HG02870 (cell line): ENCODE measurements at regions not wholly inside any gene's neighbourhood (a gene's known extent, or its start where the extent isn't known, plus 50 kb on each side); places are given as distances from the start of the nearest gene placed in this dataset.
A peak's percentile ranks its signal among the peaks of the same experiment; 100 is the strongest.

ENCODE experiments used
- ATAC-seq: cut with Tn5 transposase; IDR thresholded peaks from one replicate; pipeline ENCODE4 v1.9.1; 2021; ENCODE audit warnings: mild to moderate bottlenecking, moderate library complexity; ENCODE audit not compliant: unreplicated experiment

- ATAC-seq = peak; percentile 50
Observed at GRCh38 chr13:40434516-40435397, 231.7 kb downstream of the FOXO1 start.

GRCh38 chr13:40438022-40438680, 228.3 kb downstream of the FOXO1 start:
- no peak for ATAC-seq

- ATAC-seq = no peak
Observed at GRCh38 chr13:40438999-40439797, 227.2 kb downstream of the FOXO1 start.

- ATAC-seq = no peak
Observed at GRCh38 chr13:40439928-40440327, 226.5 kb downstream of the FOXO1 start.

DNA sequence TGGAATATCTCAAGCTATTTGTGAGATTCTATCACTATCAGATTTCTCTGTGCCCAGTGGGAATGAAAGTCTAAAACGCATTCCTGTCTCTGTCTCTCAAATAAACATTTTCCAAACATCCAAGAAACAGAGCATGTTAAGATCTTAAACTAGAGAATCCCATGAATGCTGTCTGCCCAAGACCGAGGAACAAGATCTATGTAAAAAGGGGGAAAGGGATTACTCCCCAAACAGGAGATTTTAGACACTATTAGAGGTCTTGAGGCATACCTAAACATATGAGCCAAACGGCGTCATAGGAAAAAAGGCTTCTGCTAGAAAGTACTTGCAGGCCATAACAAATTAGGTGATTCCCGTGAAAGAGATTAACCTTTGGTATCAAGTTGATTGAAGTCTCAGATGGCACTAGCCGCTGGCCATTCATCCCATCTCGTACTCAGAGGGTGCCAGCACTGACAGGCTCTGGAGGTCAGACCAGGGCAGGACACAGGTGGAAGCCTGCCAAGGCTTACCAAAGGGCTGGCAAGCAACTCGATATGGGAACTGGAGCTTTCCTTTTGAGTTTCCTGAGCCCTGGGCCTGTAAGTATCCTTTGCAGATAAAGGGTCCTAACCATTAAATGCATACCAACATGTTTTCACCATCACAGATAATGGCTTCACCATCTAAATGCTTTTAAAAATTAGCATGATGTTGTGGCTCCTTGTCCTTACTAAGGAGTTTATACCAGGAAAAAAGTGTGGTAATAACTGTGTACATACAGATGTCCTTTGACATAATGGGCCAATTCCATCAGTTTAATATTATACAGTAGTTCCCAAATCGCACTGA, 225.2 kb downstream of the FOXO1 start:
- ATAC-seq = no peak

DNA sequence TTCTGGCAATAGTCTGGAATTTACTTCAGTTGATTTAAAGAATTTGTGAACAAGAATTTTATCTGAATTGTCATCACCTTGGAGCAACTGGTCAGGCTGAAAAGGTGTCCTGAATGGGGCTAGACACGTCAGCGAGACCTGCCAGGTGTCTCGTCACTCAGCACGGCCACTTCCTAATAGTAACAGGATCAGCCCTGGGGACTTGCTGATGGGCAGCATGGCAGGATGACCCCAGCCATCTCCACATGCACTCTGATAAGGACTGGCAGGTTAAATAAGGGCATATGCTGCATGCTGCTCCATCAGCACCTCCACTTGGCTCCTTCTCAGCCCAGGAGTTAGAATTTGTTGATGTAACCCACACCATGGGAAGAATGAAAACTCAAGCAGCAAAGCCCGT, 224.2 kb downstream of the FOXO1 start:
- ATAC-seq = no peak

- no peak for ATAC-seq
Observed at GRCh38 chr13:40442826-40443225, 223.6 kb downstream of the FOXO1 start.

- no peak for ATAC-seq
Observed at GRCh38 chr13:40444241-40444640, 222.2 kb downstream of the FOXO1 start.

GRCh38 chr13:40445557-40445990, 220.9 kb downstream of the FOXO1 start:
- ATAC-seq = peak; percentile 99

DNA sequence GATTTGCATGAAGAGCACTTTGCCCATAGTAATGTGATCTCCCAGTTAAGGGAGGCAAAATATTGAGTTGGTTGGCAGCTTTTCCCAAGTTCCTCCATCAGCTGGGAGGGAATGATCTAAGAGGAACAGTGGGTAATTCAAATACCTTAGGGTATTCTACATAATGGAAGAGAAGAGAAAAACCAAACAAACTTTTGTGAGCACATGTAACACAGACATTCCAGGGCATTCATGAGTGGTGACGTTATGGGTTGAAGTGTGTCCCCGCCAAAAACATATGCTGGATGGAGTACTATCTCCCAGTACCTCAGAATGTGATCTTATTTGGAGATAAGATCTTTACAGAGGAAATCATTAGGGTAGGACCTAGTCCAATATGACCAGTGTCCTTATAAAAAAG, 220.1 kb downstream of the FOXO1 start:
- no peak for ATAC-seq

DNA sequence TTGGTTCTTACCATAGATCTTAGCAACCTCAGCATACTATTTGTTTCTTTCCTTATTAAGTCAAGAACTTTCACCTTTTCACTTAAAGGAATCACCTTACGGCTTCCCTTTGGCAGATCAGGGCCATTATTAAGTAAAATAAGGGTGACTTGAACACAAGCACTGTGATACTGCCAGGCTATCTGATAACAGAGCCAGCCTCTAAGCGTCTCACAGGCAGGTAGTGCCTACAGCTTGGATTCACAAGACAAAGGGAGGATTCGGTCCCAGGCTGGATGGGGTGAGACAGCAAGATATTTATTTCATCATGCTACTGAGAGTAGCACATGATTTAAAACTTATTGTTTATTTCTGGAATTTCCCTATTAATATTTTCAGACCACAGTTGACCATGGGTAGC, 218.6 kb downstream of the FOXO1 start:
- ATAC-seq = no peak

GRCh38 chr13:40452038-40452666, 214.3 kb downstream of the FOXO1 start:
- no peak for ATAC-seq

DNA sequence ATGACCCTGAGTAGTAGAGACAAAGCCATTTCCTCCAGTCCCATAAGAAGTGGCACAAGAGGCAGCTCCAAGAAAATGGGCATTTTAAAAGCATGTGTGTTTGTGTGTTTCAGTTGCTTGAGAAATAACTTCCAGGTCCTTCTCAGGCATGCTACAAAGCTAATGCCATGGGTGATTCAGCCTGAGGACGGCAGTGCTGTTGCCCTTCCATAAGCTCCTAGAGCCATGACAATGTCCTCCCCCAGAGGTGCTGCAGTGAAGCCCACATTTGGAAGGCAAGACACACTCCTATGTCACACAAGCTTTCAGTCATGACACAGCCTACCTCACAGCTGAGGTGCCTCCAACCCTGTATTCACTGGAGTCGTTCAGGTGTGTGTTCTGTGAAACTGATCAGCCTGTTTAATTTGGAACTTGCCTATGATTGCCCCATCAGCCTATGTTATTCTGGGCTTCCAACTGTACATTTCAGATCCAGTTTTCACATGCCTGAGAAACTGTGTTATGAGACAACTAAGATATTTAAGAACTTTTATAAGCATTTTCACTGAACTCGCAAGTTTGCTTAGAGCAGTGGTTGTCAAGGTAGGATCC, 213.6 kb downstream of the FOXO1 start:
- no peak for ATAC-seq

DNA sequence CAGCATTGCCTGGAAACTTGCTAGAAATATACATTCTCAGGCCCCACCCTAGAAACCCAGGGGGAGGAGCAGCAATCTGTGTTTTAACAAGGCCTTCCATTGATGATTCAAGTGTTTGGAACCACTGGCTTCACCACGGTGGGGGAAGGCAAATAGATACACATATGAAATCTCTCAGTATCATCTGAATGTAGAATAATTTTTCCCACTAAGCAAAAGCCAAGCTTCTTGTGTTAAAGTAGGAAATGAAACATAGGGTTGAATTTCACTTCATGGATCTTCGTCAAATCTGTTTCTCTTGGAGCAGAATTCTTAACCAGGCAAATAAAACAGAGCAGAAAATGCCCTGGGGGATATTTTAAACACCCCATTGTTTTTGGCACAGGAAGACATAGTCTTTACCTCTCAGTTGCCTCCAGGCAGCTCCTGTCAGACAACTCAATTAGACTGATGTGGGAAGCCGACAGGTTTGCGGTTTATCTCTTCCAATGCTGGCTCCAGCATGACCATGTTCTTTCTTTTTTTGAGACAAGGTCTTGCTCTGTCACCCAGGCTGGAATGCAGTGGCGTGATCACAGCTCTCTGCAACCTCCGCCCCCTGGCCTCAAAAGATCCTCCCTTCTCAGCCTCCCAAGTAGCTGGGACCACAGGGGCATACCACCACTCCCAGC, 213.0 kb downstream of the FOXO1 start:
- ATAC-seq = no peak

GRCh38 chr13:40456397-40456953, 210.0 kb downstream of the FOXO1 start:
- ATAC-seq = no peak

GRCh38 chr13:40456979-40457553, 209.4 kb downstream of the FOXO1 start:
- no peak for ATAC-seq

DNA sequence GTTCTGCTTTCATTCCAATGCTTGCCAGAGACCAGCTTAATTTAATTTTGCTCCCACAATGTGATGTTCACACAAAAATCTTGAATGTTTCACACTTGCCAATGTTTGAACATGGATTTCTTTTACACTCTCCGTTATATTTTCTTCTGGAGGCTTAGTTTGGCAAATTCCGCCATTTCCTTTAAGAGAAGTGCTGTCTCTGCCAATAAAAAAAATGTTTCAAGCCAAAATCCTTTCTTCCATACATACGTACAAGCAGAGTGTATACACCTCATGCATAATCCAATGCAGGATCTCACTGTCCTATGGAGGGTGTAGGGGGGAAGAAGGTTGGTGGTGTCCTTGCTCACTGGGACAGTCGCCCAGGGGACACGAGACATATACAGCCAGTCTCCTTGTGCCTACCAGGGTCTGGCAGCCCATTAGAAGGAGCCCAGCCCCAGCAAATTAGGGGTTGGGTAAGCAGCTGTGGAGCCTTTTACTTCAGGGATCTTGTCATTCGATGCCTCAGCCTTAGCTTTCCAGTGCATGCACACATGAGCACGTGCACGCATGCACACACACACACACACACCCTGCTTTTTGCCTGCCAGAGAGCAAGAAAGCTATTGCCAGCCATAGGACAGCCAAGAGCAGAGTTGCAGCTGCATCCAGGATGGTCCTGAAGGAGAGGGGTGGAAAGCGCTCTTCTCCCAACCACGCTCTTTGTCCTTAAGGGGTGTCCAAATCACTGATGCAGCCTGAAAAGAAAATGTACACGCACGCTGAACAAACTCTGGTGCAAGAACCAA, 208.3 kb downstream of the FOXO1 start:
- ATAC-seq = no peak

- no peak for ATAC-seq
Observed at GRCh38 chr13:40458720-40458990, 207.8 kb downstream of the FOXO1 start.
